ENCODE measurements at regions not wholly inside any gene's neighbourhood (a gene's known extent, or its start where the extent isn't known, plus 50 kb on each side); places are given as distances from the start of the nearest gene placed in this dataset.

DNA sequence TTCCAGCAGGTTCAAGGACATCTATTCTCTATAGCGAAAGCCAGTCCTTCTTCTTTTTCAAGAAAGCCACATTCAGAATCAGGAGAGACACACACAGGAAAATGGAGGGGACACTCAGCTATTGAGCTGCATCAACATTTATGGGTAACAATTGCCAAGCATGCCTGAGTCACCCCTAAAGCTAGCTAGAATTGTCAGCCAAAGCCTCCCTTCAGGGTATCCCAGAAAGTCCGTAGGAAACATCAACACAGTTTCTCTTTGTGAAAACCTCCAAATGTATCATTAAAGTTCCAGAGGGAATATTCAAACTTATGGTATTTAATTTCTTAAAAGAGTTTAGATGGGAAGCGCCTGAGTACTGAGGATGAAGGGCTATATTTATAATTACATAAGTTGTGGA, 331.1 kb upstream of the SLC7A11 start:
- H3K4me3 ChIP-seq: no peak overlapping the region
- intact Hi-C loops (cut with DNase I): no loop called here
- no peak for DNase-seq
- peaks cover 0 to 10% (median 9%) of the 10 kb centered on the region in 3 donors for H3K9me3 ChIP-seq
- H3K4me1 ChIP-seq: no peaks in the 10 kb centered on the region
- H3K36me3 ChIP-seq: no peaks in the 10 kb centered on the region
- H3K27me3 ChIP-seq: no peaks in the 10 kb centered on the region
- no peak for TF ChIP-seq POLR2A (IDR thresholded peaks at IDR 0.05)
- TF ChIP-seq CTCF (IDR thresholded peaks at IDR 0.05): no peak
- WGBS, 2 donors: 45 to 47% methylated on average over 3 of the region's 3 CpGs
- H3K27ac ChIP-seq: no peak overlapping the region

GRCh38 chr4:138572007-138572406, 329.9 kb upstream of the SLC7A11 start:
- Histone ChIP-seq H3K4me3 (no peak overlapping the region), H3K27me3 (no peaks in the 10 kb centered on the region), H3K36me3 (no peaks in the 10 kb centered on the region), H3K4me1 (no peaks in the 10 kb centered on the region), H3K9me3 (peaks cover 0 to 4% (median 0%) of the 10 kb centered on the region in 3 donors), H3K27ac (no peak overlapping the region)
- 60 to 75% methylated on average over 2 of the region's 2 CpGs for WGBS, 2 donors
- intact Hi-C loops (cut with DNase I): no loop called here
- TF ChIP-seq CTCF (IDR thresholded peaks at IDR 0.05) (no peak), POLR2A (IDR thresholded peaks at IDR 0.05) (no peak)
- DNase-seq: no peak

GRCh38 chr4:138567696-138568095, 325.5 kb upstream of the SLC7A11 start:
- Histone ChIP-seq H3K36me3 (no peaks in the 10 kb centered on the region), H3K4me1 (peaks cover 0 to under 1% (median under 1%) of the 10 kb centered on the region in 3 donors), H3K27me3 (no peaks in the 10 kb centered on the region), H3K4me3 (no peak overlapping the region), H3K27ac (no peak overlapping the region), H3K9me3 (no peaks in the 10 kb centered on the region)
- 44 to 67% methylated on average over 3 of the region's 3 CpGs for WGBS, 2 donors
- intact Hi-C loops (cut with DNase I): no loop called here
- no peak for DNase-seq
- TF ChIP-seq CTCF (IDR thresholded peaks at IDR 0.05) (no peak), POLR2A (IDR thresholded peaks at IDR 0.05) (no peak)

DNA sequence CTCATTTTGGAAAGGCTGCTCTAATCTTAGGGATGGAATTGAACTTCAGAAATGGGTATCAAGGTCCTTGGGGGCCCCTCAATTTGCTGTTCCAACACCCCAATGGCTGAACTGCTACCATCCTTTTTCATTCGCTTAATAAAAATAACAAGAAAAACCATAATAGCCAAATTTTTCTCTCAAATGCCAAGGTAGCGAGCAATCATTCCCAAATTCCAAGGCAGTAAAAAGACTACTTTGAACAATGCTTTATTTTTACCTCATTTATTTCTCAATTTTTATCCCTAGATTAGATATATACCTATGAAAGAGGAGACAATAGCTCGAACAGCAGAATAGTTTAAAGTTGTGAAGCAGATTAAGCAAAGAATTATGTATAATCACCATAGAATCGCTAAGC, 323.4 kb upstream of the SLC7A11 start:
- Histone ChIP-seq H3K27ac (no peak overlapping the region), H3K36me3 (no peaks in the 10 kb centered on the region), H3K4me1 (peaks cover 0 to 5% (median 4%) of the 10 kb centered on the region in 3 donors), H3K4me3 (no peak overlapping the region), H3K27me3 (no peaks in the 10 kb centered on the region), H3K9me3 (peaks cover 0 to 6% (median 0%) of the 10 kb centered on the region in 3 donors)
- 76 to 81% methylated on average over 4 of the region's 4 CpGs for WGBS, 2 donors
- intact Hi-C loops (cut with DNase I): no loop called here
- no peak for TF ChIP-seq POLR2A (IDR thresholded peaks at IDR 0.05)
- no peak for TF ChIP-seq CTCF (IDR thresholded peaks at IDR 0.05)
- no peak for DNase-seq

DNA sequence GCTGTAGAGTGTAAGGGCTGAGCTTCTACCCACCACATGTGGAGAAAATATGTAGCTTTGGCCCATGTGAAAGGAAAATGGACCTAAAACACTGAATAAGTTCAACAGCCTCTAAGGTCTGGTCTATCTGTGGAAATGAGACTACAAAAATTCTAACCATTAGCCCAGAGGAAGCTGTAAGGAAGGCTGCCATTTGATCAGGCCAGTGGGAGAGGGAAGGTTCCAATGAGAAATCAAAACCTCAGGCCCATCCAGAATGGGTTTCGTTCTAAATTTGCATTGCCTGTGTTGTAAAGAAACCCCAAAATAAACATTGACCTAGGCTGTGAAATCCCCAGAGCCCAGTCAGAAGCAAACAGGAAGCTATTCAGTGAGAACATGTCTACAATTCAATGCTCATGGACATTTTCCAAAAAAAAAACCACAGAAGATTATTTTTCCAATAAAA, 320.4 kb upstream of the SLC7A11 start:
- WGBS, 2 donors: 0 to 36% methylated on average over 1 of the region's 1 CpG
- TF ChIP-seq CTCF (IDR thresholded peaks at IDR 0.05): no peak
- TF ChIP-seq POLR2A (IDR thresholded peaks at IDR 0.05): no peak
- no peak for DNase-seq
- intact Hi-C loops (cut with DNase I): no loop called here
- Histone ChIP-seq H3K9me3 (peaks cover 0 to 6% (median 0%) of the 10 kb centered on the region in 3 donors), H3K36me3 (no peaks in the 10 kb centered on the region), H3K27ac (peak overlapping the region in 1 of 4 donors; percentile 26), H3K27me3 (no peaks in the 10 kb centered on the region), H3K4me1 (peaks cover 0 to 5% (median 4%) of the 10 kb centered on the region in 3 donors), H3K4me3 (no peak overlapping the region)

Data from esophagus squamous epithelium (tissue), 5 donors.